Daoy (cell line): ENCODE measurements at regions not wholly inside any gene's neighbourhood (a gene's known extent, or its start where the extent isn't known, plus 50 kb on each side); places are given as distances from the start of the nearest gene placed in this dataset.
"Not testable (repeated sequence)": the region's sequence is repeated elsewhere in the genome, so short reads cannot be mapped to it uniquely, and the experiment has no call there.

Source experiments
- DNase-seq: peaks from one replicate; pipeline ENCODE4 v3.0.0-alpha.2; 2015; ENCODE audit warnings: low read depth

GRCh38 chr7:106713452-106713851, 52.5 kb upstream of the CCDC71L start:
- DNase-seq, result not testable (repeated sequence)

- DNase-seq, result not testable (repeated sequence)
These were observed 53.9 kb upstream of the CCDC71L start for GRCh38 chr7:106714590-106715442.

GRCh38 chr7:106715730-106716129, 54.8 kb upstream of the CCDC71L start:
- no peak for DNase-seq

GRCh38 chr7:106717254-106717954, 56.4 kb upstream of the CCDC71L start:
- DNase-seq, result no peak

GRCh38 chr7:106717955-106718871, 57.3 kb upstream of the CCDC71L start:
- peak; percentile 97 for DNase-seq

- DNase-seq, result no peak
These were observed 59.7 kb upstream of the CCDC71L start for GRCh38 chr7:106720641-106721040.

- DNase-seq, result no peak
These were observed 61.1 kb upstream of the CCDC71L start for GRCh38 chr7:106721816-106722785.

- no peak for DNase-seq
These were observed 62.4 kb upstream of the CCDC71L start for GRCh38 chr7:106723398-106723797.

- DNase-seq, result peak; percentile 21
These were observed 68.9 kb upstream of the CCDC71L start for GRCh38 chr7:106729720-106730385.

GRCh38 chr7:106731187-106731586, 70.2 kb upstream of the CCDC71L start:
- DNase-seq, result no peak

GRCh38 chr7:106731646-106732444, 70.9 kb upstream of the CCDC71L start:
- no peak for DNase-seq

GRCh38 chr7:106735637-106736036, 74.7 kb upstream of the CCDC71L start:
- DNase-seq, result no peak

GRCh38 chr7:106736123-106736507, 75.2 kb upstream of the CCDC71L start:
- no peak for DNase-seq

- peak; percentile 75 for DNase-seq
These were observed 75.7 kb upstream of the CCDC71L start for GRCh38 chr7:106736508-106737201.

- DNase-seq, result peak; percentile 25
These were observed 76.2 kb upstream of the CCDC71L start for GRCh38 chr7:106737202-106737562.

GRCh38 chr7:106740806-106741205, 79.8 kb upstream of the CCDC71L start:
- no peak for DNase-seq

- no peak for DNase-seq
These were observed 83.7 kb upstream of the CCDC71L start for GRCh38 chr7:106744563-106745091.

- DNase-seq, result not testable (repeated sequence)
These were observed 86.3 kb upstream of the CCDC71L start for GRCh38 chr7:106747301-106747700.

- no peak for DNase-seq
These were observed 86.8 kb upstream of the CCDC71L start for GRCh38 chr7:106747804-106748203.
